ENCODE measurements at regions not wholly inside any gene's neighbourhood (a gene's known extent, or its start where the extent isn't known, plus 50 kb on each side); places are given as distances from the start of the nearest gene placed in this dataset.

GRCh38 chr11:109582470-109582869, 160.5 kb downstream of the C11orf87 start:
- no peak for TF ChIP-seq CTCF (IDR thresholded peaks at IDR 0.05)
- no peak for TF ChIP-seq REST (IDR thresholded peaks at IDR 0.05; ENCODE audit: low read depth, low read length)
- no peak for TF ChIP-seq RAD21 (IDR thresholded peaks at IDR 0.05; ENCODE audit: low read length)
- TF ChIP-seq TEAD4 (IDR thresholded peaks at IDR 0.05; ENCODE audit: borderline replicate concordance, insufficient read depth): no peak
- TF ChIP-seq POLR2AphosphoS5 (IDR thresholded peaks at IDR 0.05; ENCODE audit: low read depth, low read length): no peak
- no peak for TF ChIP-seq USF2 (IDR thresholded peaks at IDR 0.05; ENCODE audit: borderline replicate concordance, low read depth, low read length)

Measured in SK-N-SH (cell line).